Adrenal gland (tissue), 5 donors: ENCODE measurements at regions not wholly inside any gene's neighbourhood (a gene's known extent, or its start where the extent isn't known, plus 50 kb on each side); places are given as distances from the start of the nearest gene placed in this dataset.

Experiments used
- CTCF ChIP-seq, 6 experiments: fragments of 450-650 bp in 4 of 6; fragments of 200-600 bp in 2 of 6; sonication (generic) in 1 of 6; IDR thresholded peaks; 1 replicate in 5 of 6; 2 replicates in 1 of 6; pipeline versions ENCODE4 v1.5.1 to v1.8.0; 2016 to 2021; ENCODE audit warnings: antibody characterized with exemption in 6 of 6, mild to moderate bottlenecking in 2 of 6, moderate library complexity in 1 of 6
- POLR2A ChIP-seq, 2 donors: fragments of 450-650 bp; IDR thresholded peaks; one replicate each; pipeline ENCODE4 v1.6.1; 2017; ENCODE audit warnings: antibody characterized with exemption in 2 of 2, mild to moderate bottlenecking in 2 of 2, moderate library complexity in 1 of 2
- donor health status: DM: no; HTN: no; CAD: no.

- TF ChIP-seq CTCF (IDR thresholded peaks at IDR 0.05) (no peak), POLR2A (IDR thresholded peaks at IDR 0.05) (no peak)
Measured at GRCh38 chr2:81395746-81396145, 1091.2 kb upstream of the LRRTM1 start.
